Left lung (tissue), 4 donors: ENCODE measurements at regions not wholly inside any gene's neighbourhood (a gene's known extent, or its start where the extent isn't known, plus 50 kb on each side); places are given as distances from the start of the nearest gene placed in this dataset.
"Not testable (repeated sequence)": the region's sequence is repeated elsewhere in the genome, so short reads cannot be mapped to it uniquely, and the experiment has no call there.

ENCODE experiments used
- ATAC-seq: fragments of 200-7000 bp; cut with Tn5 transposase; one replicate; pipeline ENCODE4 v1.9.1; 2020; ENCODE audit warnings: moderate library complexity
- DNase-seq, 4 donors: peaks; one replicate each; pipeline ENCODE4 v3.0.0-alpha.2; 2013 to 2020
- H3K27ac ChIP-seq, 2 donors: fragments of 200-600 bp; sonication (generic) in 1 of 2; one replicate each; pipeline versions ENCODE4 v1.5.0 to v1.8.0; 2020 to 2021
- H3K27me3 ChIP-seq, 2 donors: fragments of 200-600 bp; sonication (generic) in 1 of 2; one replicate each; pipeline versions ENCODE4 v1.5.0 to v1.8.0; 2020 to 2021
- H3K36me3 ChIP-seq, 2 donors: fragments of 200-600 bp; sonication (generic) in 1 of 2; one replicate each; pipeline versions ENCODE4 v1.5.0 to v1.8.0; 2020 to 2021
- H3K4me1 ChIP-seq, 2 donors: fragments of 200-600 bp; one replicate each; pipeline ENCODE4 v1.8.0; 2021
- H3K4me3 ChIP-seq, 2 donors: fragments of 200-600 bp; sonication (generic) in 1 of 2; one replicate each; pipeline versions ENCODE4 v1.5.0 to v1.8.0; 2020 to 2021; ENCODE audit warnings: mild to moderate bottlenecking in 1 of 2
- H3K9me3 ChIP-seq, 2 donors: fragments of 200-600 bp; sonication (generic) in 1 of 2; one replicate each; pipeline versions ENCODE4 v1.5.0 to v1.8.0; 2020 to 2021
- intact Hi-C, 2 donors: fragments of 100-400 bp; cut with DNase I; formaldehyde crosslinking; loops; one replicate each; pipeline versions ENCODE4 v1.11.2 to v1.14.2; 2022
- TF ChIP-seq, protein P1 (sequence below), 2 donors: fragments of 200-600 bp; sonication (generic) in 1 of 2; IDR thresholded peaks; one replicate each; pipeline versions ENCODE4 v1.5.0 to v1.8.0; 2021; ENCODE audit warnings: antibody characterized with exemption in 2 of 2
- donor health status: DM: no; HTN: yes; CAD: no.
- donor health status: DM: no; HTN: no; CAD: no.

DNA sequence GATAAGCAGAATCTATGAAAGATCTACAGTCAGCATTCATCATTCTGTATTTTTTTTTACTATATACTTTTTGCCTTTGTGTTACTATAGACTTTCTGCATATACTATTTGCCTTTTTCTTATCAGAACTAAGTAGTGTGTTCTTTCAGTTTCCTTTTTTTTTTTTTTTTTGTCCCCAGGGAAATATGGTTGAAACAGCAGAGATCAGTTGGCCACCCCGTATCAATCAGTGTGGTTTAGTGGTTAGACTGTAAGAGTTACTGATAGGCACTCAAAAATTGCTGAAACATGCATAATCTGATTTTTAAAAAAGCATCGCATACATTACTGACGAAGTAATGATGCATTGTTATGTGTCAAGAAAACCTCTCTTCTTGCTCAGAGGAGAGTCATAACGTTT lies 990.8 kb upstream of the EDIL3 start:
- no peak overlapping the region for H3K27ac ChIP-seq
- H3K9me3 ChIP-seq, result peaks cover 0 to 7% of the 10 kb centered on the region in 2 donors
- H3K36me3 ChIP-seq, result no peaks in the 10 kb centered on the region
- H3K4me3 ChIP-seq, result no peak overlapping the region
- H3K4me1 ChIP-seq, result no peaks in the 10 kb centered on the region
- intact Hi-C loops, result no loop called here
- H3K27me3 ChIP-seq, result no peaks in the 10 kb centered on the region
- ATAC-seq, result no peak
- no peak for DNase-seq
- TF ChIP-seq, protein P1, sequence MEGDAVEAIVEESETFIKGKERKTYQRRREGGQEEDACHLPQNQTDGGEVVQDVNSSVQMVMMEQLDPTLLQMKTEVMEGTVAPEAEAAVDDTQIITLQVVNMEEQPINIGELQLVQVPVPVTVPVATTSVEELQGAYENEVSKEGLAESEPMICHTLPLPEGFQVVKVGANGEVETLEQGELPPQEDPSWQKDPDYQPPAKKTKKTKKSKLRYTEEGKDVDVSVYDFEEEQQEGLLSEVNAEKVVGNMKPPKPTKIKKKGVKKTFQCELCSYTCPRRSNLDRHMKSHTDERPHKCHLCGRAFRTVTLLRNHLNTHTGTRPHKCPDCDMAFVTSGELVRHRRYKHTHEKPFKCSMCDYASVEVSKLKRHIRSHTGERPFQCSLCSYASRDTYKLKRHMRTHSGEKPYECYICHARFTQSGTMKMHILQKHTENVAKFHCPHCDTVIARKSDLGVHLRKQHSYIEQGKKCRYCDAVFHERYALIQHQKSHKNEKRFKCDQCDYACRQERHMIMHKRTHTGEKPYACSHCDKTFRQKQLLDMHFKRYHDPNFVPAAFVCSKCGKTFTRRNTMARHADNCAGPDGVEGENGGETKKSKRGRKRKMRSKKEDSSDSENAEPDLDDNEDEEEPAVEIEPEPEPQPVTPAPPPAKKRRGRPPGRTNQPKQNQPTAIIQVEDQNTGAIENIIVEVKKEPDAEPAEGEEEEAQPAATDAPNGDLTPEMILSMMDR (IDR thresholded peaks at IDR 0.05), result no peak

DNA sequence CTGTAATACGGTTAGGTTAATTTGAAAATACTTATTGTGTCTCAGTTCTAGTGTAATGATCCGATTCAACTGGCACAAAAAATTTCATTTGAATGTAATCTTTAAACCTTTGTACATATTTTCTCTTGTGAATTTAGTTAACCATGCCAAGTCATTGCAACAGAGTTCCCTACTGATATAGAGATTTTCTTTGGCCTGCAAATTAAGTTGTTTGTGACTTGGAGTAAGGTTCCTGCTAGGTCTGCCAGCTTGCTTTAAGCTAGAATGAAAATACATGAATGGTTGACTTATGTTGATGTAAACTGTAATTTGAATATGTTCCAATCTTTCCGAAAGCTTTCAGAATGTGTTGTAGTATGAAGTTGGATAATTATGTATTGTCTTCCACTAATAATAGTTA lies 1004.1 kb upstream of the EDIL3 start:
- TF ChIP-seq, protein P1 (IDR thresholded peaks at IDR 0.05), result no peak
- Histone ChIP-seq H3K27ac (no peak overlapping the region), H3K9me3 (peaks cover 0 to 4% of the 10 kb centered on the region in 2 donors), H3K27me3 (no peaks in the 10 kb centered on the region), H3K4me1 (no peaks in the 10 kb centered on the region), H3K36me3 (no peaks in the 10 kb centered on the region), H3K4me3 (no peak overlapping the region)
- ATAC-seq (no peak), DNase-seq (peak in 2 of 4 donors; percentile 28 to 34)
- intact Hi-C loops, result no loop called here

DNA sequence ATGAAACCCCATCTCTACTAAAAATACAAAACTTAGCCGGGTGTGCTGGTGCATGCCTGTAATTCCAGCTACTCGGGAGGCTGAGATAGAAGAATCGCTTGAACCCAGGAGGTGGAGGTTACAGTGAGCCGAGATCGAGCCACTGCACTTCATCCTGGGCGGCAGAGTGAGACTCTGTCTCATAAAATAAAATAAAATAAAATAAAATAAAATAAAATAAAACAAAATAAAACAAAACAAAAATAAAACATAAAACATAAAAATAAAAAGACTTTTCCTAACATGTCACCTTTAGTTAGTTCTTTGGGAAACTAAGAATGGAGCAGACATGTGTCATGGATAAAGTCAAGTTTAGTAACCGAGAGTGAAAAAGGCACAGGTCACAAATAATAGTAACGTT lies 1007.6 kb upstream of the EDIL3 start:
- H3K4me3 ChIP-seq, intact Hi-C loops, DNase-seq, H3K27ac ChIP-seq, ATAC-seq, H3K27me3 ChIP-seq, H3K9me3 ChIP-seq, H3K36me3 ChIP-seq, H3K4me1 ChIP-seq: not testable (repeated sequence)

DNA sequence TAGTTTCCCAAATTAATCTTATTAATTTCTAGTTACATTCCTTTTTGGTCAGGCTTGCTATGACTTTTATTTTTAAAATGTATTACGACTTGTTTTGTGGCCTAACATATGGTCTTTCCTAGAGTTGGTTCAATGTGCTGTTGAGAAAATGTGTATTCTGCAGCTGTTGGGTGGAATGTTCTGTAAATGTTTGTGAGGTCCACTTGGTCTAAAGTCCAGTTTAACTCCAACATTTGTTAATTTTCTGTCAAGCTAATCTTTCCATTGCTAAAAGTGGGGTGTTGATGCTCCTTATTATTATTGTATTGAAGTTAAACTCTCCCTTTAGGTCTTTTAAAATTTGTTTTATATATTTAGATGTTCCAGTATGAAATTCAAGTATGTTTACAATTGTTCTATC lies 1010.8 kb upstream of the EDIL3 start:
- no peaks in the 10 kb centered on the region for H3K27me3 ChIP-seq
- H3K4me3 ChIP-seq, result no peak overlapping the region
- H3K27ac ChIP-seq, result no peak overlapping the region
- intact Hi-C loops, result no loop called here
- TF ChIP-seq, protein P1 (IDR thresholded peaks at IDR 0.05), result no peak
- DNase-seq (no peak), ATAC-seq (no peak)
- no peaks in the 10 kb centered on the region for H3K4me1 ChIP-seq
- no peaks in the 10 kb centered on the region for H3K9me3 ChIP-seq
- no peaks in the 10 kb centered on the region for H3K36me3 ChIP-seq

- ATAC-seq (no peak), DNase-seq (no peak)
- intact Hi-C loops, result no loop called here
- TF ChIP-seq, protein P1 (IDR thresholded peaks at IDR 0.05), result no peak
- Histone ChIP-seq H3K27me3 (no peaks in the 10 kb centered on the region), H3K27ac (no peak overlapping the region), H3K4me1 (no peaks in the 10 kb centered on the region), H3K9me3 (no peaks in the 10 kb centered on the region), H3K36me3 (no peaks in the 10 kb centered on the region), H3K4me3 (no peak overlapping the region)
Measured at GRCh38 chr5:85397451-85397850, 1012.8 kb upstream of the EDIL3 start.

- intact Hi-C loops, result no loop called here
Measured at GRCh38 chr5:85428426-85428934, 1043.8 kb upstream of the EDIL3 start.

DNA sequence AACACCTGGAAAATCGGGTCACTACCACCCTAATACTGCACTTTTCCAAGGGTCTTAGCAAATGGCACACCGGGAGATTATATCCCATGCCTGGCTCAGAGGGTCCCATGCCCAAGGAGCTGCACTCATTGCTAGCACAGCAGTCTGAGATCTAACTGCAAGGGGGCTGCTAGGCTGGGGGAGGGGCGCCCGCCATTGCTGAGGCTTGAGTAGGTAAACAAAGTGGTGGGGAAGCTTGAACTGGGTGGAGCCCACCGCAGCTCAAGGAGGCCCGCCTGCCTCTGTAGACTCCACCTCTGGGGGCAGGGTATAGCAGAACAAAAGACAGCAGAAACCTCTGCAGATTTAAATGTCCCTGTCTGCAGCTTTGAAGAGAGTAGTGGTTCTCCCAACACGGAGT lies 1047.0 kb upstream of the EDIL3 start:
- ATAC-seq, intact Hi-C loops, H3K27me3 ChIP-seq, H3K36me3 ChIP-seq, H3K27ac ChIP-seq, H3K4me3 ChIP-seq, H3K4me1 ChIP-seq, DNase-seq: not testable (repeated sequence)
- H3K9me3 ChIP-seq, result peaks cover 0 to 15% of the 10 kb centered on the region in 2 donors

More at GRCh38 chr5:85428426-85428934, 1043.8 kb upstream of the EDIL3 start:
- H3K4me1 ChIP-seq, result no peaks in the 10 kb centered on the region
- ATAC-seq (no peak), DNase-seq (no peak)
- TF ChIP-seq, protein P1 (IDR thresholded peaks at IDR 0.05), result no peak
- peaks cover 0 to 12% of the 10 kb centered on the region in 2 donors for H3K9me3 ChIP-seq
- H3K4me3 ChIP-seq, result no peak overlapping the region
- no peaks in the 10 kb centered on the region for H3K36me3 ChIP-seq
- H3K27me3 ChIP-seq, result no peaks in the 10 kb centered on the region
- H3K27ac ChIP-seq, result no peak overlapping the region
